ENCODE measurements at regions not wholly inside any gene's neighbourhood (a gene's known extent, or its start where the extent isn't known, plus 50 kb on each side); places are given as distances from the start of the nearest gene placed in this dataset.
A peak's percentile ranks its signal among the peaks of the same experiment; 100 is the strongest.

DNA sequence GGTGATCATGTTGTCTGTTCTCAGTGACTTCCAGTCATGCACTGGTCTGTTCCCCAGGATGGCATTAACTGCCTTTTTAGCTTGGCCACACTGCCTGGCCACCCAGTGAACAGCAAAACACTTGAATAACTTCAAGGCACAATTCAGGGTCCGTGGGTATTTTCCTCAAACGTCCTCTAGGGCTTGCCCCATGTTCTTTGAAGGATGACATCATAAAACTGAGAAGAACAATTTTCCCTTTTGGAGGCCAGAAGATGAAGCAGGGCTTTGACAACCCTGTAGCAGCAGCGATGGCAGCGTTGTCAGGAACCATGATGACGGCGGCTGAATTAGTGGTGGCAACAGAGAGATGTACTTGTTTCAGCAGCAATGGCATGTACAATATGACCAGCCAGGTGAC is 465.9 kb upstream of the ONECUT1 start:
- Histone ChIP-seq H2BK120ac (ENCODE audit: insufficient read depth, low read length, poor library complexity) (no peak overlapping the region), H4K8ac (ENCODE audit: low read depth, low read length) (no peak overlapping the region), H3K18ac (ENCODE audit: low read length) (no peak overlapping the region), H4K12ac (ENCODE audit: low read depth, low read length) (no peak overlapping the region), H3K4me3 (ENCODE audit: low read depth, low read length) (no peak overlapping the region), H2AK5ac (ENCODE audit: low read length) (no peak overlapping the region), H2AFZ (ENCODE audit: insufficient read depth, low read length, poor library complexity) (no peak overlapping the region), H3K27me3 (ENCODE audit: insufficient read depth, low read length) (no peaks in the 10 kb centered on the region), H3K14ac (ENCODE audit: low read length) (no peak overlapping the region), H3K4ac (ENCODE audit: low read depth, low read length) (no peak overlapping the region), H3K4me2 (ENCODE audit: low read length) (no peak overlapping the region), H3K4me1 (ENCODE audit: control insufficient read depth in 1 of 2, insufficient read depth in 2 of 2, low read length in 2 of 2) (peaks cover 0 to 4% of the 10 kb centered on the region in 2 experiments), H3K9me3 (ENCODE audit: insufficient read depth, low read depth, low read length) (no peaks in the 10 kb centered on the region), H2BK5ac (ENCODE audit: low read depth, low read length, poor library complexity) (no peak overlapping the region), H3K27ac (ENCODE audit: low read depth, low read length) (no peak overlapping the region), H3K23ac (ENCODE audit: low read length) (no peak overlapping the region), H3K9ac (ENCODE audit: low read length) (no peak overlapping the region), H3K79me2 (ENCODE audit: control insufficient read depth, insufficient read depth, low read length, poor library complexity) (no peaks in the 10 kb centered on the region), H4K91ac (ENCODE audit: low read depth, low read length) (no peak overlapping the region), H3K79me1 (ENCODE audit: low read length) (no peaks in the 10 kb centered on the region), H2BK12ac (ENCODE audit: low read length) (no peak overlapping the region), H3K36me3 (ENCODE audit: control insufficient read depth in 1 of 2, insufficient read depth in 2 of 2, low read length in 2 of 2) (no peaks in the 10 kb centered on the region)
- no peak for DNase-seq
- no CpG with 5 or more reads among the region's 6 CpGs for WGBS (ENCODE audit: extremely low coverage, insufficient coverage, insufficient read length)

DNA sequence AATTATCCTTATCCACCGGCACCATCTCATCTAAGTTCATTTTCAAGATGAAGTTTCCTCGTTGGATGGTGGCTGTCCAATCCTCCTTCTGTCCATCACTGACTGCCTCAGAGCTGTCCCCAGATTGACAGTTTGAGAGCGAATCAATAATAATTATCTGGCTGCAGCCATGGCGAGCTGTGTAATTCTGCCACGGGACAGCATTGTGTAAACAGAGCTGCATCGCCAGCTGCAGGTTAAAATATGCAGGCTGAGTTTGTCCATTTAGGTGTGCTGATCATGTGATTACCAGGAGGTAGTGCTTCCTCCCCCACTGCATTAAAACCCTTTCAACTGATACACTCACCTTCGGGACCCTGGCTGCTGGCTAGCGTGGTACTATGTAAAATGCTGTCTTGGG is 461.9 kb upstream of the ONECUT1 start:
- H3K27ac ChIP-seq (ENCODE audit: low read depth, low read length) = no peak overlapping the region
- H2BK12ac ChIP-seq (ENCODE audit: low read length) = no peak overlapping the region
- no peak overlapping the region for H3K4me3 ChIP-seq (ENCODE audit: low read depth, low read length)
- H4K91ac ChIP-seq (ENCODE audit: low read depth, low read length) = no peak overlapping the region
- H3K27me3 ChIP-seq (ENCODE audit: insufficient read depth, low read length) = no peaks in the 10 kb centered on the region
- no peak overlapping the region for H3K23ac ChIP-seq (ENCODE audit: low read length)
- no peaks in the 10 kb centered on the region for H3K79me1 ChIP-seq (ENCODE audit: low read length)
- H3K36me3 ChIP-seq (ENCODE audit: control insufficient read depth in 1 of 2, insufficient read depth in 2 of 2, low read length in 2 of 2) = no peaks in the 10 kb centered on the region
- H2BK120ac ChIP-seq (ENCODE audit: insufficient read depth, low read length, poor library complexity) = no peak overlapping the region
- H4K12ac ChIP-seq (ENCODE audit: low read depth, low read length) = no peak overlapping the region
- H3K79me2 ChIP-seq (ENCODE audit: control insufficient read depth, insufficient read depth, low read length, poor library complexity) = no peaks in the 10 kb centered on the region
- H2AFZ ChIP-seq (ENCODE audit: insufficient read depth, low read length, poor library complexity) = no peak overlapping the region
- no peak overlapping the region for H3K4ac ChIP-seq (ENCODE audit: low read depth, low read length)
- no peak overlapping the region for H3K4me2 ChIP-seq (ENCODE audit: low read length)
- H3K18ac ChIP-seq (ENCODE audit: low read length) = no peak overlapping the region
- no peak overlapping the region for H3K14ac ChIP-seq (ENCODE audit: low read length)
- no peak overlapping the region for H3K9ac ChIP-seq (ENCODE audit: low read length)
- no peak for DNase-seq
- 100% methylated on average over 1 of the region's 8 CpGs for WGBS (ENCODE audit: extremely low coverage, insufficient coverage, insufficient read length)
- no peaks in the 10 kb centered on the region for H3K9me3 ChIP-seq (ENCODE audit: insufficient read depth, low read depth, low read length)
- peaks cover 0 to 4% of the 10 kb centered on the region in 2 experiments for H3K4me1 ChIP-seq (ENCODE audit: control insufficient read depth in 1 of 2, insufficient read depth in 2 of 2, low read length in 2 of 2)
- no peak overlapping the region for H2AK5ac ChIP-seq (ENCODE audit: low read length)
- no peak overlapping the region for H2BK5ac ChIP-seq (ENCODE audit: low read depth, low read length, poor library complexity)
- no peak overlapping the region for H4K8ac ChIP-seq (ENCODE audit: low read depth, low read length)

DNA sequence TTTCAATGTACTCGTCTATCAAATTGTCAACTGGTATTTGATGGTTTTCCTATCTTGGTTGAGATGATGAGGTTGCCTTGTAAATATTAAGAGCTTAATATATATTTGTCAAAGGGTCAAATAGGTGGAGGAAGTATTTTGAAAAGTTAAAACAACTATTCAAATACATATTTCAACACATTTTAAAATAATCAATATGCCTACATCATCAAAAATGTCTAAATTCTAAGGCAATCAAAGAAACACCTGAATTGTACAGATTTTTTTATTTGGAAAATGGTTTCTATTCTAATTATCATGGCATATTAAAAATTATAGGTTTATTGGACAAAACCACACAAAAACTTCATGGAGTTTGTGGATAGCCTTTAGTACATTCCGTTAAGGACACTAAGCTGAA is 461.4 kb upstream of the ONECUT1 start:
- Histone ChIP-seq H3K23ac (ENCODE audit: low read length) (no peak overlapping the region), H2BK12ac (ENCODE audit: low read length) (no peak overlapping the region), H3K4me1 (ENCODE audit: control insufficient read depth in 1 of 2, insufficient read depth in 2 of 2, low read length in 2 of 2) (peaks cover 0 to 4% of the 10 kb centered on the region in 2 experiments), H4K8ac (ENCODE audit: low read depth, low read length) (no peak overlapping the region), H2AK5ac (ENCODE audit: low read length) (no peak overlapping the region), H3K14ac (ENCODE audit: low read length) (no peak overlapping the region), H4K91ac (ENCODE audit: low read depth, low read length) (no peak overlapping the region), H3K4me2 (ENCODE audit: low read length) (no peak overlapping the region), H2AFZ (ENCODE audit: insufficient read depth, low read length, poor library complexity) (no peak overlapping the region), H3K27ac (ENCODE audit: low read depth, low read length) (no peak overlapping the region), H2BK120ac (ENCODE audit: insufficient read depth, low read length, poor library complexity) (no peak overlapping the region), H3K79me1 (ENCODE audit: low read length) (no peaks in the 10 kb centered on the region), H3K4ac (ENCODE audit: low read depth, low read length) (no peak overlapping the region), H3K27me3 (ENCODE audit: insufficient read depth, low read length) (no peaks in the 10 kb centered on the region), H3K9me3 (ENCODE audit: insufficient read depth, low read depth, low read length) (no peaks in the 10 kb centered on the region), H3K4me3 (ENCODE audit: low read depth, low read length) (no peak overlapping the region), H3K18ac (ENCODE audit: low read length) (no peak overlapping the region), H3K9ac (ENCODE audit: low read length) (no peak overlapping the region), H2BK5ac (ENCODE audit: low read depth, low read length, poor library complexity) (no peak overlapping the region), H4K12ac (ENCODE audit: low read depth, low read length) (no peak overlapping the region), H3K36me3 (ENCODE audit: control insufficient read depth in 1 of 2, insufficient read depth in 2 of 2, low read length in 2 of 2) (no peaks in the 10 kb centered on the region), H3K79me2 (ENCODE audit: control insufficient read depth, insufficient read depth, low read length, poor library complexity) (no peaks in the 10 kb centered on the region)
- no peak for DNase-seq
- WGBS (ENCODE audit: extremely low coverage, insufficient coverage, insufficient read length) = no CpG with 5 or more reads among the region's 2 CpGs

DNA sequence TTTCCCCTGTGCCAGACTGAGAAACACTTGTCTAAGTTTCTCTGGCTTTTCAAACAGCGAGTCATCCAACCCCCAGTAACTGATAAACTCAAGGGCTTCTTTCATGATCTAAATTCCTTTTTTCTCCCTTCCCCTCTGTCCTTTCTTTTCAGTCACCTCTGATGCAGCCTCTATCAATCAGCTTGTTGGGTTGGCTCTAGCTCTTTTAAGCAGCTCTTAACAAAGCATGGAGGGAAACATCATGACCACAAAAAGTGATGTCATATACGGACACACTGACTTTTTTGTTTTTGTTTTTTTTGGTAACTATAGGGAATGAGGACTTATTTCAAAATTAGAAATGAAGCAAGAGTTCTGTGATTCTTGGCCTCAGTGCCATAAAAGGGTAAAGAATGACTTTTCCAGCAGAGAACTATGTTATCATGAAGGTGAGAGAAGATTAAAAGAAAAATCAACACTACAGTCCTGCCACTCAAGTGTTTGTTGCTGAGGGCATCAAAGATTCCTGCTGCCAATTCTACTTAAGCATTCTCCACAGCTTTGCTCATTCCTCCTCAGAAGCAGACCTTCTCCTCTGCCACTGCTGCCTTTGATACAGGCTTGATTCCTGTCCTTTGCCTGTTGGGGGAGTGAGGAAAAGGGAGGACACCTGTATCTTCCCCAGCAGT is 457.0 kb upstream of the ONECUT1 start:
- H3K27ac ChIP-seq (ENCODE audit: low read depth, low read length) = no peak overlapping the region
- WGBS (ENCODE audit: extremely low coverage, insufficient coverage, insufficient read length) = no CpG with 5 or more reads among the region's 2 CpGs
- H4K8ac ChIP-seq (ENCODE audit: low read depth, low read length) = no peak overlapping the region
- no peaks in the 10 kb centered on the region for H3K36me3 ChIP-seq (ENCODE audit: control insufficient read depth in 1 of 2, insufficient read depth in 2 of 2, low read length in 2 of 2)
- no peak overlapping the region for H2BK12ac ChIP-seq (ENCODE audit: low read length)
- H3K4me2 ChIP-seq (ENCODE audit: low read length) = no peak overlapping the region
- peak in 1 of 2 donors; percentile 3 for DNase-seq
- no peaks in the 10 kb centered on the region for H3K79me2 ChIP-seq (ENCODE audit: control insufficient read depth, insufficient read depth, low read length, poor library complexity)
- H3K9ac ChIP-seq (ENCODE audit: low read length) = no peak overlapping the region
- H3K4ac ChIP-seq (ENCODE audit: low read depth, low read length) = no peak overlapping the region
- H3K4me3 ChIP-seq (ENCODE audit: low read depth, low read length) = no peak overlapping the region
- no peaks in the 10 kb centered on the region for H3K79me1 ChIP-seq (ENCODE audit: low read length)
- no peak overlapping the region for H4K91ac ChIP-seq (ENCODE audit: low read depth, low read length)
- H3K27me3 ChIP-seq (ENCODE audit: insufficient read depth, low read length) = no peaks in the 10 kb centered on the region
- no peak overlapping the region for H3K23ac ChIP-seq (ENCODE audit: low read length)
- no peak overlapping the region for H3K14ac ChIP-seq (ENCODE audit: low read length)
- no peak overlapping the region for H2AFZ ChIP-seq (ENCODE audit: insufficient read depth, low read length, poor library complexity)
- no peaks in the 10 kb centered on the region for H3K9me3 ChIP-seq (ENCODE audit: insufficient read depth, low read depth, low read length)
- no peak overlapping the region for H2BK5ac ChIP-seq (ENCODE audit: low read depth, low read length, poor library complexity)
- H2BK120ac ChIP-seq (ENCODE audit: insufficient read depth, low read length, poor library complexity) = no peak overlapping the region
- no peak overlapping the region for H2AK5ac ChIP-seq (ENCODE audit: low read length)
- no peak overlapping the region for H3K18ac ChIP-seq (ENCODE audit: low read length)
- peaks cover 0 to 3% of the 10 kb centered on the region in 2 experiments for H3K4me1 ChIP-seq (ENCODE audit: control insufficient read depth in 1 of 2, insufficient read depth in 2 of 2, low read length in 2 of 2)
- no peak overlapping the region for H4K12ac ChIP-seq (ENCODE audit: low read depth, low read length)
